Omental fat pad (tissue), 3 donors: ENCODE measurements at regions not wholly inside any gene's neighbourhood (a gene's known extent, or its start where the extent isn't known, plus 50 kb on each side); places are given as distances from the start of the nearest gene placed in this dataset.

ENCODE experiments used
- ATAC-seq: fragments of 150-250 bp; one replicate; pipeline ENCODE4 v1.9.1; 2016; ENCODE audit warnings: mild to moderate bottlenecking, moderate library complexity; ENCODE audit not compliant: low FRiP score
- DNase-seq: peaks from one replicate; pipeline ENCODE4 v3.0.0-alpha.2; 2019; ENCODE audit warnings: low spot score
- CTCF ChIP-seq, 3 donors: fragments of 450-650 bp; IDR thresholded peaks; one replicate each; pipeline ENCODE4 v1.5.1; 2016 to 2017; ENCODE audit warnings: antibody characterized with exemption in 3 of 3, mild to moderate bottlenecking in 3 of 3, moderate library complexity in 2 of 3

- ATAC-seq, result no peak
- TF ChIP-seq CTCF (IDR thresholded peaks at IDR 0.05), result no peak
These were observed 1292.0 kb downstream of the CDH8 start for GRCh38 chr16:60744198-60744597.

GRCh38 chr16:60741810-60742209 lies 1294.4 kb downstream of the CDH8 start:
- ATAC-seq (no peak), DNase-seq (no peak)
- no peak for TF ChIP-seq CTCF (IDR thresholded peaks at IDR 0.05)

More at GRCh38 chr16:60744198-60744597, 1292.0 kb downstream of the CDH8 start:
- no peak for DNase-seq

- no peak for TF ChIP-seq CTCF (IDR thresholded peaks at IDR 0.05)
- no peak for DNase-seq
- no peak for ATAC-seq
These were observed 1296.2 kb downstream of the CDH8 start for GRCh38 chr16:60739737-60740683.

- no peak for DNase-seq
- no peak for ATAC-seq
- no peak for TF ChIP-seq CTCF (IDR thresholded peaks at IDR 0.05)
These were observed 1304.7 kb downstream of the CDH8 start for GRCh38 chr16:60731329-60732050.

GRCh38 chr16:60729051-60729450 lies 1307.2 kb downstream of the CDH8 start:
- ATAC-seq, result no peak
- TF ChIP-seq CTCF (IDR thresholded peaks at IDR 0.05), result no peak
- no peak for DNase-seq

GRCh38 chr16:60727851-60728250 lies 1308.4 kb downstream of the CDH8 start:
- TF ChIP-seq CTCF (IDR thresholded peaks at IDR 0.05), result no peak
- no peak for DNase-seq
- ATAC-seq, result no peak
